HG02970 (cell line): ENCODE measurements at regions not wholly inside any gene's neighbourhood (a gene's known extent, or its start where the extent isn't known, plus 50 kb on each side); places are given as distances from the start of the nearest gene placed in this dataset.
"Not testable (repeated sequence)": the region's sequence is repeated elsewhere in the genome, so short reads cannot be mapped to it uniquely, and the experiment has no call there.

Experiments used
- ATAC-seq: cut with Tn5 transposase; IDR thresholded peaks from one replicate; pipeline ENCODE4 v1.9.1; 2021; ENCODE audit warnings: mild to moderate bottlenecking, moderate library complexity, moderate number of reproducible peaks; ENCODE audit not compliant: unreplicated experiment, low FRiP score

DNA sequence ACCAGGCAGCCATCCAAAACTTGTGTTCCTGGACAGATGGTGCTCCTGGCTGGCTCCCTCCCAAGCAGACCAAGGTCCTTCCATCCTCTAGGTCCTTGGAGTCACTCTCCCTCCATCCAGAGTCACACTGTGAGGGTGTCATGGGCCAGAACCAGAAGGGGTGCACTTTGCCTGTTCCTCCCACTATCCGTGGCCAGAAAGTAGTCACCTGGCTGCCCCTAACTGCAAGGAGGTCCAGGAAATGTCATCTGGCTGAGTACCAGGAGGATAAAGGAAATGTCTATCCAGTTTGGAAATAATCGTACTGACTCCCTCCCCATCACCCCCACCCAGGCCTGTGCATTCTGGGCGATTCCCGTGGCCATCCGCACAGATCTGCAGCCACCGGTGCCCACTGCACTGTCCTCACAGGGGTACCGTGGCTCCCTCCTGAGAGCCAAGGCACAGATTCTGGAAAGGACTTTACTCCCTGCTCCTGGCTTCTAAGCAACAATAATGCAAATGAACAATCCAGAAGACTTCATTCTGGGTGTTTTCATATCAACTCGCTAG, 253.2 kb downstream of the NPHP4 start:
- no peak for ATAC-seq

DNA sequence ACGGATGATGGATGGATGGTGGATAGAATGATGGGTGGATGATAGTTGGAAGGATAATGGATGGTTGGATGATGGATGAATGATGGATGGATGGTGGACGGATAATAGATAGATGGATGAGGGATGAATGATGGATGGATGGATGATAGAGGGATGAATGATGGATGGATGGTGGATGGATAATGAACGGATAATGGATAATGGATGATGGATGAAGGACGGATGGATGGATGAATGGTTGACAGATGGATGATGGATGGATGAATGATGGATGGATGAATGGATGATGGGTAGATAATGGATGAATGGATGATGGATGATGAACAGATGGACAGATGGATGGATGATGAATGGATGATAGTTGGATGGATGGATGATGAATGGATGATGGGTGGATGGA, 255.1 kb downstream of the NPHP4 start:
- ATAC-seq: no peak

DNA sequence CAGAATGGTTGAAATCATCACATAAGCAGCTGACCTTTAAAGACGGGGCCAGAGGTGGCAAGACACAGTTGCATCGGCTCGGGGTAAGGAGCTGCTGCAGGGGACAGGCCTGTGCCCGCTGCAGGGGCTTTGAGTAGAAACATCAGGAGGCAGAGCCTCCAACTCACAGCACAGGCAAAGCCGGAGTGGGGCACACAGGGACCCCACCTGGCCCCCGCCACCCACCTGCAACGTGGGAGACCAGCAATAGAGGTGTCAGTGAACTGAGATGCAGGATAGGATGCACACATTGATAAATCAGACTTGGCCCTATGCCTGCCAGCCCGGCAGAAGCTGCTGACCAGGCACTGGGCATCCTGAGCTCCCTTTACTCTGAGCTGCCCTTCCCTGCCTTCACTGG, 257.2 kb downstream of the NPHP4 start:
- no peak for ATAC-seq

- no peak for ATAC-seq
Measured at GRCh38 chr1:5734414-5734813, 257.8 kb downstream of the NPHP4 start.

DNA sequence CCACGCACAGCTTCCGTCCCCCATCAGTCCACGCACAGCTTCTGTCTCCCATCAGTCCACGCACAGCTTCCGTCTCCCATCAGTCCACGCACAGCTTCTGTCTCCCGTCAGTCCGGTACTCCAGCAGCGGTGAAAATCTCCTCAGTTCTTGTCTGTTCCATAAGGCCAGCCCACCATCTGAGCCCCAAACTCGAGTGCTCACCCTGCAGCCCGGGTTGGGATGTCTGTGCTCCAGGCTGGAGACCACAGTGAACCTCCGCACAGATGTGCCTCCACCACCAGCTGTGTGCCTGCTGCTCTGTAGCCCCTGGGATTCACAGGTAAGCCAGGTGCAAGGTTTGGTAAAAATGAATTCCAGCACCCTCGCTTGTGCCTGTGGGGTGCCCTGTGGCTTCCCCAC, 258.6 kb downstream of the NPHP4 start:
- ATAC-seq: no peak

- ATAC-seq: no peak
Measured at GRCh38 chr1:5731110-5731423, 261.2 kb downstream of the NPHP4 start.

- no peak for ATAC-seq
Measured at GRCh38 chr1:5730272-5731109, 261.7 kb downstream of the NPHP4 start.

DNA sequence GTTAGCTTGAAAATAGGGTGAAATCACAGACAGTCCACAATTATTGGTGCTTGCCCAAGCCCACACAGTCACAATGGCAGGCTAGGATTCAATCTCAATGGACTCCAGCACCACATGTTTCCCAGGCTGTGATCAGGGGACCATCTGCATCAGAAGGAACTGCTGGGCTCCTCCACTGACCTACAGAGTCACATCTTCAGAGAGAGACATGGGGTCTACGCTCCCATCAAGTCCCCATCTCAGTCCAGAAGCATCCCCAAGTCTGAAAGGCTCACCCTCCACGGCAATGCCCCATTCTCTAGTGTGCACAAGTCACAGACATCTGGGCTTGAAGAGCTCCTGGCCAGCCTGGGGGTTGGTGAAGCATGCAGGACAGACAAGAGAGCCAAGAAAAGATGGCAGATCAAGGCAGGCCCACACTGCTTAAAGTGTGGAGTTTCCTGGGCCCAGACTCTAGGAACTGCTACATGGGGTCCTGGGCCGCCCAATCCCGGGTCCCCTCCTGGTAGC, 262.5 kb downstream of the NPHP4 start:
- ATAC-seq: no peak

DNA sequence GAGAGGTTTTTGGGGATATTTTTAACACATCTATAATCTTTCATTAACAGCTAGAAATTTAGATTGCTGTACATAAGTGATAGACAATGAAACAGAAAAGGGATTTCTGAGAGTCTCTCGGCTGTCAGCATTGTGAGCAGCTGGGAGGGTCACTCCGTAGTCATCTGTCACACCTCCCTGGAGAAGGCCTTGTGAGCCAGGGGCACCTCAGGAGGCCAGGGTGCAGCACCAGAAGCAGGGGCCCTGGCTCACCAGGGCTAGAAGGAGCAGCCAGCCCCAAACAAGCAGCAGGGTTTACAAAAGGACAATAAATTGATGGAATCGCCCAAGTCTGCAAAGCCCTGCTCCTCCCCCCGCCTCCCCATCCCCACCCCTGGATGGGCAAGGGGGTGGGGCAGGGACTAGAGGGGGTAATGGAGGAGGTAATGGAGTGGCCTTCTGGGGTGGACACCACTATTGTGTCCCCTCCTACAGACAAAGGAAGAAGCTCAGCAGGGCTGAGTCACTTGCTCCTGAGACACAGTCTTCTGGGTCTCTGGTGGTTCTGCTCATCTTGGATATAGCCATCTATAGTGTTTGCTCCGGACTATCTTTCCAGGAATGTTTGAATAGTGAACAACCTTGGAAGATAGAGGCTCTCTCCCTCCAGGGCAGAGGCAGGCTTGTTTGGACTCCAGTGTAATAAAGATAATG, 263.4 kb downstream of the NPHP4 start:
- ATAC-seq: no peak

DNA sequence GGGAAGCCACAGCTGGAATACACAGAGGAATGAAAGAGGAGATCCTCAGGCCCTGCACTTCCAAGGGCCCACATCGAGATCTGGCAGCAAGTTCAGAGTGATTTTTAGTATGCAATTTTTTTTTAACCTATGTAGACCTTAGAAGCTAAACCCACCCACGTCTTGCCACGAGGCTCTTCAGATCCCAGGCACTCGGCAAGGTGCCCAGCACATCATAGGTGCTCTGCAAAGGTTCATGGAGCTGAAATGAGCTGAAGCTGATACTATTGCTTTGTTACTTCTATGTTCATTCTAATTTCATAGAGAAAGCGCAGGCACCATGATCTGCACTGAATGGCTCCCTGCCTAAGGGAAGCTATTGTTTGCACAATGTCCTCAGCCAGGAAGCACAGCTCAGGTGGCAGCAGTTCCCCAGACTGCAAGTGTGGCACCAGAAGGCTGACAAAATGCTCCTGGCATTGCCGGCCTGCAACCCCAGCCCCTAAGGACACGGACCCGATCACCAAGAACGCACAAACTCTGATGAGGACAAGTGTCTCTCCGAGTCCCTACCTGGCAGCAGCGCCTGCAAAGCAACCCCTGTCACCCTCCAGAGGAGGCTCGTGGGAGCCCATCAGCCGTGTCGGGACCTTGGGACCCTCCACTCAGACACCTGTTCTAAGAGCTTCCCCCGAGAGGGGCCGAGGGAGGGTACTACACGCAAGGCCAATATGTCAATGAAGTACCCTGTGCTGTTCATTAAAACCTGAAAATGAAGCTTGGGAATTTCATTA, 264.2 kb downstream of the NPHP4 start:
- ATAC-seq: no peak

GRCh38 chr1:5727191-5727590, 265.0 kb downstream of the NPHP4 start:
- no peak for ATAC-seq

GRCh38 chr1:5726586-5727184, 265.5 kb downstream of the NPHP4 start:
- not testable (repeated sequence) for ATAC-seq

- no peak for ATAC-seq
Measured at GRCh38 chr1:5725855-5726585, 266.2 kb downstream of the NPHP4 start.

GRCh38 chr1:5725406-5725805, 266.8 kb downstream of the NPHP4 start:
- no peak for ATAC-seq

DNA sequence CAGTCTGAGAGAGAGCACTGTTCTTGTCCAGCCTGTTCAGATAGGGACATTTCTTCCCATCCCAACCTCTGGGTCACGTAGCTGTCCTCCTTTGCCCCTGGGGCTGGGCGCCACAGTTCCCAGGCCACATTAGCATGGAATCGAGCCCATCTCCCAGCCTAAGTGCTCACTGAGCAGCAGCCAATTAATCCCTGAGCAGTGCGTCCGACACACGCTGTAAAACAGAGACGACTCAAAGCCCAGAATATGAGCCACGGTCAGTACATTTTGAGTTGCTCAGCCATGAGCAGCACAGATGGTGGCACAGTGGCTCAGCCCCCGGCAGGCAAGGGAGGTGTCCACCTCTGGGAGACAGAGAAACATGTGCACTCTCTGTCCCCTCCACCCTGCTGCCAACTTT, 267.4 kb downstream of the NPHP4 start:
- no peak for ATAC-seq

DNA sequence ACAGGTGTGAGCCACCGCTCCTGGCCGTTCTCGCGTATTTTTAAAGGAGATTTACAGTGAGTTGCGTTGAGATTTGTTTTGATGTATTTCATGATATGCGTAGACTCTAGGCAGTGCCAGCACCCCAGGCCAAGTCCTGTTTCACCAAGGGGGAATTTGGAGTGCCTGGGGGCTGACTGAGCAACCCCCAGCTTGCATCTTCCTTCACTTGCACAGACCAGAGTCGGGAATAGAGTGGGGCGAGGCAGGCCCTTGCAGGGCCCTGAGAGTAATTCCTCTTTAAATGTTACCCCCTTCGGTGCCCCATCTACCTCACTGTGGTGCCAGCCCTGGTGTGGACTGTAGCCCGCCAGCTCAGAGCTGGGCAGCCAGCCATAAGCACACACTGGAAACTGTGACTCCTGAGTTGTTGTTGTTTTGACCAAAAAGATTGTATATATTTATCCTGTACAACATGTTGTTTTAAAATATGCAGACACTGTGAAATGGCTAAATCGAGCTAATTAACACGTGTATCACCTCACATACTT, 269.5 kb downstream of the NPHP4 start:
- ATAC-seq: no peak

DNA sequence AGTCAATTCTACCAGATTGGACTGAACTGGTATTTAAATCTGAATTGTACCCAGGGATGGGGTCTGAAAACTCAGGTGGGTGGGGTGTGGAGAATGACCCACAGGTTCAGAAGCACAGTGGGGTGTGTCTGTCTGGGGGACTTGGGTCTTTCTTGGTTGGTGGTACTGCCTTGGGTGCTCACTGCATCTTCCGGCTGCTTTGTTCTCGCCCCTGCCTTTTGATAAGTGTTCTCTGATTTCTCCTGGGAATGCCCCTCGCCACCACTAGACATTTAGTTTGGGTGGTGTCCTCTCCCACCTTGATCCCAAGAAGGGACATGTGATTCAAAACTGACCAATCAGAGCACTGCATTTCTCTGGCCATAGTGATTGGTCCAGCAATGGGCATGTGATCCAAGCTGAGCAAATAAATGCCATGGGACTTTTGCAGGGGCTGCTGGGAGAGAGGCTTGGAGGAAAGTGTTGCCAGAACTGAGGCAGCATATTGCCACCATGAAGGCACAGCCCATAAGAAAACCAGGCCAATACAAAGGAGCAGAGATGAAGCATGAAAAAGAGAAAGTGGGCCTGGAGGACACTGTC, 270.5 kb downstream of the NPHP4 start:
- no peak for ATAC-seq

DNA sequence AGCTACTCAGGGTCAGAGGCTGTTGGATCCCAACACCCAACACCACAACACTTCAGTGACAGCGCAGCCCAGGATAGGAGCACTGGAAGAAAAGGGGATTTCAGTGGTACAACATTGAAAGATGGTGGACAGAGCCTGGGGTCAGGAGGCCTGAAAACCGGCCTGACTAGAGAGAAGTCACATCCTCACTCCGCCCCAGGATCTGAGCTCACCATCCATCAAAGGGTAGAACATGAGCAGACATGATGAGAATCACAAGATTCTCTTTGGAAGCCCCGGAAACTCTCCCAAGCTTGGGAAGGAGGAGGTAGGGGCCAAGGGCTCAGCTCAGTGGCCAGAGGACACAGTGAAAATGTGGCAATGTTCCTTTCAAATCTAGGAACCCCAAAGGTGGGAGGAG, 271.3 kb downstream of the NPHP4 start:
- no peak for ATAC-seq

DNA sequence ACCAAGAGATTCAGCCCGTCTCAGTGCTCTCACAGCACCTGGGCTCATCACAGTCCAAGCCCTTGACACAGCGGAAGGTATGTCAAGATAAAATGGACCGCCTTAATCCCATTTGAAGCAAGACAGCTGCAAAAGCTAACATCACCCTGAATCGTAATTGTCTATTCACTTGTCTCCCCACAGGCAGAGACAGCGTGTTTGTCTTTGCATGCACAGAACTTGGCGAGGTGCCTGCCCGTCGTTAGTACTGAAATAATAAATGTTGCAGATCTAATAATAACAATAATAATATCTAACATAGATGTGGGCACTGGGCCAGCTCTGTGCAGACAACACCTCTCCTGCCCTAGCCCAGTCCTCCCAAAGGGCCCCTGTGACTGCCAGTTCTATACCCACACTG, 271.7 kb downstream of the NPHP4 start:
- no peak for ATAC-seq
